ENCODE measurements at regions not wholly inside any gene's neighbourhood (a gene's known extent, or its start where the extent isn't known, plus 50 kb on each side); places are given as distances from the start of the nearest gene placed in this dataset.

DNA sequence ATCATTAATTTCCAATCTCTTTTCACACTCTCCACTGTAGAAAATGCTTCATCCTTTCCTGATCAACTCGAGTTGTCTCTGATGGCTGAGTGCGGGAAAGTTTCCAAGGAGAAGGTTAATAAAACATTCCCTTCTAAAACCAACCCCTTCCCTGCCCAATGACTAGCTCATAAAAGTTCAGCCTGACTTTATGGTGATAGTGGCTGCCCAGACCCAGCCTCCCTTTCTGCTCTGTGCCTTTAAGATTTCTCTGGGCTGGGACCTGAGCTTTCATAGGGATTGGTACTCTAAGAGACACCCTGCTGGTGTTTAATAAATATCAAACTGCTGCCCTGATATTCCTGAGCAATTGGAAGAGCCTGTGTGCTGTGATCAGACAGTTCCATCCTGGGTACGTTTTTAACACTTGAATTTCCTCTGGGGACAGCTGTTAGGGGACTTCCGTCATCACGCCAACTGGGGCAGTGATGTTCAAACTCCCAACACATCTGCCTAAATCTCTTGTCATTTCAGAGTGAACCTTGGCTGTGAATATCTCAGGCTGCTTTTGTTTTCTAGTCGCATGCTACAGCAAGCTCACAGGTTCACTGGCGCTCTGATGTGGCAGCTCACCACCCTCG lies 195.0 kb upstream of the KIRREL3 start:
- DNase-seq = no peak

DNA sequence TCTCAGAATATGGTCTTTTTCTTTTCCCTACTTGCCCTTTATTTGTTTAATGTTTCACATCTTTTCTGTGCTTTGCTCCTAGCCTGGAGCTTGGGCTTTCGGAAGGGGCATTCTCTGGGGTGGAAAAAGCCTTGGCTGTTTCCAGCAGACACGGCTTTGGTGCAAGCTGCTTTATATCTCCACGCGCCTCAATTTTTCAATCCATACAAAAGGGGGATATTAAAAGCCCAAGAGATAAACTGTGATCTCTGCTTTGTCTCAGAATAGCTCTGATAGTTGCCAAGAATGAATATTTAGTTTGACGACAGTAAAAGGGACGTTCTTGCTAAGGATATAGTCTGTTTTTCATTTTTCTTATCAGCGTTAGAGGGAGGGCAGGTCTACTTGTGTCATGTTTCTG lies 194.0 kb upstream of the KIRREL3 start:
- DNase-seq = no peak

DNA sequence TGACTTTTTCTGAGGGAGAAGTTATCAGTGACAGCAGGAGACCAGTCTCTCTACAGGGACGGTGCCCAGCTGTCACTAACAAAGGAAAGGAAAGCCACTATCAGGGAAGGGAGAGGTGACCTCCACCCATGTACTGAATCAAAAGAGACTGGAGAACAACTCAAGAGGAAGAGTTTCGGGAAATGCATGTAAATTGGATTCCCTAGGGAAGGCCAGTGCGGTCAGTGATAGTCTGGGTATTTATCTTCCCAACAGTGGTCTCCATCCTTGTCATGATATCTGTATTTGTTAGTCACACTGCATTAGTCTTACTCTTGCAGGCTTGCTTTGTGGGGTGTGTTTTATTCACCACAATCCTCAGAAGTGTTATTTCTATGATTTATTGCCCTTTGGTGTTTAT lies 193.4 kb upstream of the KIRREL3 start:
- no peak for DNase-seq

DNA sequence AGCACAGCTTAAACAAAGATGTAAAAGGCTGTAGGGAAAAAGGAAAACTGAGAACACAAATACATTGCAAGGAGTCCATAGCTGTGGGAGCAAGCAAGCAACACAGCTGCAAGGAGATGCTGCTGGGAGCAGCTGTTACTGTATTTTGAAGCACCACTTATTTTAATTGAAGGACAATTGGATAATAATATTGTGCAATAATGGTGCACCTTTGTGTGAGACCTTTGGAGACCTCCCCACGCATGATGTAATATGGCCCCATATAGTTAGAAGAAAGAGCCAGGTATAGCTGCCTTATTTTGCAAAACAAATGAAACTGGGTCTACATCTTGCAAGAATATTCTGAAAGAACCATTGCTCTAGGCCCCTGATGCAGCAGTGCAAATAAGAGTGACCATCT lies 191.1 kb upstream of the KIRREL3 start:
- DNase-seq = no peak

DNA sequence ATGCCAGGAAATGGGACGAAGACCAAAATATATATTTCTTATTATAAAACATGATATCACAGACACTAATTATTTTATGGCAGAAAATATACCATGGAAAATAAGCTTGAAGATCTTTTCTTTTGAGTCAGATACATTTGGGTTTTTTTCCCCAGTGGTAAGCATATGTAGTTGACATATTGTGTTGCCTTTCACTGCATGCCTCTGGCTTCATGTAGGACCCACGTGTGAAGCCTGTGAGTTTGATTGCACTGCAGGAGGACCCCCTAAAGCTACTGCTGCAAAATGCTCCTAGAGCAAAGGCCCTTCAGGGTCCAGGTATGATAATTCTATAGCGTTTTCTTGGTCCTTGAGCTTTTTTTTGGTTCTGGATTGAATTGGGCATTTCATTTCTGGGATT lies 190.7 kb upstream of the KIRREL3 start:
- DNase-seq = no peak

DNA sequence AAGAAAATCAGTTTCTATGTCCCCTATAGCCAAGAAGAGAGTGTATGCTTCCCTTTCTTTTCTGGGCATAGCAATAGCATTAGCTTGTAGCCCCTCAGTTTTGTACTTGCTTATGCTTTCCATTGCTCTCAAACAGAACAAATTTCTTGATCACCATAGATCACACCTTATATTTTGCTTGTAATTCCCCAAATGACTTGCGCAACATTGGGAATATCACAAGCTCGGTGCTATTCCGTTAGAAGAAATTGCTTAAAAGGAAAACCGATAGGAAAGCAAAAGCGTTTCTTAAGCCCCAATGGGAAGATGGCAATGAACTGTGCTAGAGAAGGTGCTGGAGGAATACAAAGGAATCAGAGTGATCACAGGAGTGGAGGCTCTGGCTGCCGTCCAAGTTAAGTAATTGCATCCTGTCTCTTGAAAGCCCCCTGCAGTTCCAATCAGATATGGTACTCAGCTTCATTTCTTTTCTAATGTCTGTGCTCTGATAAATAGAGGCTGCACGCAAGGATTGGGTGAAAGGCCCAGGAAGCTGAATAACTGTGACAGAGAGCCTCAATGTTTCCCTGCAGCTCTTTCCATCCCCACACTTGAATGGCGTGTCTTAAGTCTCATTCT lies 182.1 kb upstream of the KIRREL3 start:
- no peak for DNase-seq

DNA sequence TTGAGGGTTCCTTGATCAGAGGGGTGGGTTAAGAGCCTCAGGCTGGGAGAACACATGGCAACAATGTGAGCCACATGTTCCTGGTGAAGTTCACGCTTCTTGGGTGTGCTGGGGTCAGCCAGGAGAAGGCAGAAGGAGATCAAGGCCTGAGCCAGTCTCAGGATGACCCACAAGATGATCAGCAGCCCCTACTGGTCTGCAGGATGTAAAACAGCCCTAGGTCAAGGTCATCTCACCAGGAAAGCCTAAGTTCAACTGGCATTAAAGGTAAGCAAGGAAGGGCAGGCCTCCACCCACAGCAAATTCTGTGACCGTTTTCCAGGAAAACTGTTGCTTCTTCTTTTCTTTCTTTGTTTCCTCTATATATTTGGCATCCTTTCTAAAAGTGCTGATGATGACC lies 156.7 kb upstream of the KIRREL3 start:
- DNase-seq = no peak

DNA sequence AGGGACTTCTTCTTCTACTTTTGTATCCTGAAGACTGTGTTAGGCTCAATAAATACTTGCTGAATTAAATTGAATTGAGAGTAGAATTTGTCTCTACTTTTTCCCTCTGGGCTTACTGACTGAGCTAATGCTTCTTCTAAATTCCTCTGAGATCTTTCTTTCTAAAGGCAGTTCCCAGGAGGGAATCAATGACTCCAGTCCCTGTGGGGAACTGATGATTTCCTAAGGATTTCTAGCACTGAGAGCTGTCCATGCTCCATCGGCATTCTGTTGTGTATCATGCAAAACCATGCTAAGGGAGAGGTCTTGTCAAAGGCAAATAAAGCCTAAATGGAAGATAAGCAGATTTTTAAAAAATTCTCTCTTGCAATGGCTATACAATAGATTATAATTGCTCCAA lies 148.8 kb upstream of the KIRREL3 start:
- DNase-seq = no peak

DNA sequence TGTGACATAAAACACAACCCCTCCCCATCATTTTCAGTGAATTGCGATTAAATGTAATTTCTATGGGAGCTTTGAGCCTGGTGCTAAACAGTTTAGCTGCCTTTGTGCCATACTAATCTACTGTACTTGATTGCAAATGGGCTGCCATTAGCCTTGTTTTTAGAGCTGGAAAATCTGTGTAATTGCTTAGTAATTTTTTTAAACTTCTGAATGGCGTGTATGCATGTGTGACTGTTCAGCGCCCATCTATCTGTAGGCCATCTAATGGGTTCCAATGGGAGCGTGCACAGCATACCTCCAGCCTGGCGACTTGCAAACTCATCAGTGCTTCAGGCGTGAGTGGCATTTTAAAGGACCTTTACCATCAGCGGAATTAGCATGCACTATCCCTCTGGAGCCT lies 142.7 kb upstream of the KIRREL3 start:
- DNase-seq = no peak

DNA sequence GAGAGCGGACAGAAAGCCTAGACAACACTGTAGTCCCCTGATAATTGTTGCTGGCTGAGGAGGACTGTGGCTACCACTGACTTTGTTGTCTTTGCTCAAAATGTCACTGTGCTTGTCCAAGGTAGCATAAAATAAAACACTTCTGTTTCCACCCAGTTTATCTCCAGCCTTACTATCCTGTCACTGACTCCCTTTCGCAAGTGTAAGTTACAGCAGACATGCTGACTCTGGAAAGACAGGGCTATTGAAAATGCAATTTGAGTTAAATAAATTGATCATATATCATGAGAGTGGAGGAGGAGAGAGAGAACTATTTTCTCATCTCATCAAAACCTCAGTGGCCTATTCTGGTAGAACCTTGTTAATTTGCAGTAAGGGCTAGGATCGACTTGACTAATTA lies 138.0 kb upstream of the KIRREL3 start:
- no peak for DNase-seq

DNA sequence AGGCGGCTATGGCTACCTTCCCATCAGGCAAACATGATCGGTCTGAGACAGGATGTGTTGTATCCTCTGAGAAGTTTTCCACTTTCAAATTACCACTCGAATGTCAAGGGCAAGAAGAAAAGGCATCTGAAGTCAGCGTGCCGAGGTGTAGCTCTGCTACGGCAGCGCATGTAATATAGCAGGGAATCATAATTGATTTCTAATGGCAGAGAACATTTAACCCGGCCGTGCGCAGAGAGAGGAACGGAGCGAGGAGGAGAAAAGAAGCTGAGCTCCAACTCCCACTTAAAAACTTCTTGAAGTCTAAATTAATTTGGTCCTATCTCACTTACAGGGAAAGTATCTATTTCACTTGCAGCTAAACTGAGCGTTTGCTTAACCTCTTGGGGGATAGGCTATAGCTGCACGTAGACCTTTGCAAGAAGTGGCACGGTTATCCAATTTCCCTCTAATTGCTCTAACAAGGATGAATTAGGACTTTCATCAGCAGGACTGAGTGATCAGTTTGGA lies 137.3 kb upstream of the KIRREL3 start:
- DNase-seq = no peak

DNA sequence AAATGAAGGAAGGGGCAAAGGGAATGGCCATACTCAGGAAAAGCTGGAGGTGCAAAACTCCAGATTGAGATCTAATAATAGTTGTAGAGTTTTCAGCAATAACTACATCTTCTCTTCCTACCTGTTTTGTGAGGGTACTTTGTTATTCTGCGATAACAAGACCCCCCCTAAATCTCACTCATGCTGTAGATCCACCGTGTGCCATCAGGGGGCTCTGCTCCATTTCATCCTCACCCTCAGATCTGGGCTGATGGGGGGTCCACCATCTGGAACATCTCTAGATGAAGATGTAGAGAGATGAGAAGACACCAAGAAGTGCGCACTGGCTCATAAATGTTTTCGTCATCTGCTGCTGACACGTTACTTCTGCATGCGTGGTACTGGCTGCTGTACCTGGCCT lies 135.9 kb upstream of the KIRREL3 start:
- no peak for DNase-seq

DNA sequence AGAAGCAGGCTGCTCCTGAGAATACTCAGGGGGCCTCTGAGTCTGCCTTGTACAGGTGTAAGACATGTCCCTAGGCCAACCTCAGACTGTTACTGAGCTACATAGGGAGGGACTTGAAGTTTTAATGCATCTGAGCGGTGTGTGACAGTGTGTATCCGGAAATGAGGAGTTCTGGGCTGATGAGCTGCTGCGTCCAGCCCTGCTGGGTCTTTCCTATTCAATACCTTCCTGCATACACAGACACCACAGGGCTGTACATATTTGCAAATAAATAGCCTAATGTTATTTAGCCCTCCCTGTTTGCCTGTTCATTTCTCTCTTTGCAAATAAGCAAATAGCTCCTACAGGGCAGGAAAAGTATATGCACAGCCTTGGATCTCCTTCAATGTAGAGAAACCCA lies 134.7 kb upstream of the KIRREL3 start:
- no peak for DNase-seq

DNA sequence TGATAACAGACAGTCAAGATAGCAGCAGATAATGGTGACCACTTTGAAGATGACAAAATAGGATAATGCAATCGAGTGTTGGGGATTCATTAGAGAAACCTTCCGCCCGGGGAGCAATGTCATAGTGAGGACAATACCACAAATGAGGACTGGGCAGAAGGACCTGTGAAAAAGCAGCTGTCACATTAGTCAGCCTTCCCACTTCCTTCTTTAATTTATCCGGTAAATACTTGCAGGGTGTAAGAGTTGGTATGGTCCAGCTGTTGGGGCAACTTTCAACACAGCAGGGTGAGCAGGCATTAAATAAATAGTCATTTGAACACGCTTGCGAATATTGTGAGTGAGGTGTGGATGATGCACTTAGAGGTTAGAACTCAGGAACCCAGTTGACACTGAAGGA lies 132.5 kb upstream of the KIRREL3 start:
- no peak for DNase-seq

DNA sequence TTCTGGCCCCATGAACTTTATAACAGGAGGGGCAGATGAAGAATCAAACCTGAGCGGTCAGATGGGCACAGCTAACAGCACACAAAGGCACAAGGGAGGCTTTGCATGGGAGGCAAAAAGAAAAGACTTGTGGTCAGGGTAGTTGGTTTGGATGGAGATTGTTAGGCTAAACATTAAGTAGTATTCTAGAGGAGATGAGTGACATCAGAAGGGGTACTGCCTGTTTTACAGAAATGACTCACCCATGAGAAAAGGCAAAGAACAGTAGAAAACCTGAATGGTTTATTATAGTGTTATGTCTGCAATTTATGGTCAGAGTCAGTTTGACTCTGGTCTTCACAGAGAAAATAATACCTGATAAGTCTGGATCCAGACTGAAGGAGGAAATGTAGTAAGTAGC lies 129.8 kb upstream of the KIRREL3 start:
- no peak for DNase-seq

DNA sequence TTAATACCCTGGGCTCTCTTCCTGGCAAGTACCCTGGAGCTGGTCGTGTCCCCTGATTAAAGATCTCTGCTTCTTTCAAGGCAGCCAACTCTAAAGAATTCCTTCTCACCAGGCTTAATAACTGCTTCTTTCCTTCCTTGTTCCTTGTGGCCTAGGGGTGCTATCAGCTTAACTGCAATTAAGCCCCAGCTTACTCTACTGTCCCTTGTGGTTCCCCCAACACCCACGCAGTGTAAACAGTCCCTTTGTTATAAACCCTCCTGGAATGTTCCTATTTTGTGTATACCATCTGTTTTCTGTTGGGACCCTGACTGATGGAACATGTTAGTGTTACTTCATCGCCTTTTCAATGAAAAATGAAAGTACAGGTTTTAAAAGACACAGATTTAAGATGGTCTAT lies 126.4 kb upstream of the KIRREL3 start:
- no peak for DNase-seq

DNA sequence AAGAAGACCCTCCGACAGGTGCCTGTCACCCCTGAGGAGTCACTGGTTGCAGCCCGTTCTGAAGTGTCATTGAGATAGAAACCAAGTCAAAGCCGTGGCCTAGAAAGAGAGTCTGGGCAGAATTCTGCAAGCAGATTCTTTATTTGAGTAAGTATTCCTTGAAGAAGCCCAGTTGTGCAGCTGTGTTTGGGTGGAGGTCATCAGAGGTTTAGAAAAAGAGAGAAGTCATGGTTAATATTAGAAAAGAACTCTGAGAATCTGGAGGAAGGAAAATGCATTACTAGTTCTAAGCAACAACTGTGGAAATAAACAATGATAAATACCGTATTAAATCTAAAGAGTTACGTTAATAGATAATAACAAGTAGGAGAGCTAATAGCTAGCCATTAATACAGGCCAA lies 118.8 kb upstream of the KIRREL3 start:
- DNase-seq = no peak

DNA sequence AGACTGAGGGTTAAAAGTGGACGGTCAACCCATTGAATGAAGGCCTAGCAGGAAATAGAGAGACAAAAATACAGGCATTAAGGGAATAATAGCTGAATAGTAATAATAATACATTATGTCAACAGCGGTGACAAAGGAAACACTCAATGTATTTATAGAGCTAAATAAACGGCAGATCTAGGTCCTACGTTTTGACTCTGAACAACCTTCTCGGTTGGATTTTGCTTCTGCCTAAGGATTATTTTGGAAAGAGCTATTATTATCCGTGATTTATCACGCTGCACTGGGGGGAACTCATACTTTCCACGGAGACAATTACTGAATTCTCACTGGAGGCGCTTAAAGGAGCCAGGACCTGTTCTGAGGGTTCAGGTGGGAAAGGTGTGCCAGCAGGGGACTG lies 118.2 kb upstream of the KIRREL3 start:
- no peak for DNase-seq

DNA sequence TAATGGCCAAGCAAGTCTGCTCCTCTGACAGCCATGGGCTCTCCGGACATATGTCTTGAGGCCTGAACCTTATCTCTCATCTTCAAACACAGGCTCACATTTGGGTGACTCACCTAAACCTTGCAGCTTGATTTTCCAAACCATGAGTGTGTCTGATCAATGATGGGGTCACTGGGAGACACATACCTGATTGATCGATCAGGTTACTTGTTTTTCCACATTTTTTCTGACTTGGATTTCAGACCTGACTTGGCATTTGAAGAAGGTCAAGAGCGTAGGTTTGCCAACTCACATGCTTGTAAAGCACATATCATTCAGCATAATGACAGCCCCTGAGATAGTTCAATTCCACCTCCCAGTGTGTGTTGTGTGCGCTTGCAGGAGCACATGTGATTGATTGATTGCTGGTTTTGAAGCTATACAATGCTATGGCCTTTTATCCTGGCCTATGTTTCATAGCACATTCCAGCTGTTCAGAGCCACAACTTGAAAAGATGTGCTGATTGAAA lies 116.7 kb upstream of the KIRREL3 start:
- DNase-seq = no peak

DNA sequence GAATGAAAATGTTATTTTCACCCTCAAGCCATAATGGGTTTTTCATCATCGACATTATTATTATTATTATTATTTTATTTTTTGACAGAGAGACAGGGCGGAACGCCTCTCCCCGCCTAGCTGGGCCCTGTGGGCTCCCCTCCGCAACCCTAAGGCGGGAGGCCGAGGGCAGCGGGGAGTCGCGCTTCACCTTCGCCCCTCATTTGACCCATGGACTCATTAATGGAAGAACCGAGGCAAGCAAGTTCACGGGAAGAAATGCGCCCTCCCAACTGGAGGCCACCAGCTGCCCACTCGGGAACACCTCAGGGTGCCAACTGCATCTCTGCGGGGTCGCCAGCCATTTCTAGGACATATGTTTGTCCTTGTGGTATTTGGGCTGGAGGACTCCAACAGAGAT lies 115.3 kb upstream of the KIRREL3 start:
- DNase-seq = no peak

DNA sequence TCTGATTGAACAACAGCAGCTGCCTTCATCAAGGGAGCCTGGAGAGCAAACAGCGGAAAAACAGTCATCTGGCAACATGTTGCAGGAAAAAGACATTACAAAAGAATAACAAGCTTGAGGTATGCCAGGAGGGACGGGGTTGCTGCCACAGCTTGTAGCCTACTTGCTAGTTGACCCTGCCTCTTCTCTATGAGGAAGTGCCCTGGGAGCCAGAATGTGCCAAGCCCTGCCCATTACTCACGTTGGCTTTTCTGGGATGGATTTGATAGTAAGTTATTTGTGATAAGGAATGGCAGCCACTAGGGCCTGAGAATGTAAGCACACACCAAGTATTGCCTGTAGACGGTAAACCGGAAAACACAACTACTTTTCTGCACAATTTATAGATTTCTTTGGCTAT lies 113.5 kb upstream of the KIRREL3 start:
- no peak for DNase-seq

DNA sequence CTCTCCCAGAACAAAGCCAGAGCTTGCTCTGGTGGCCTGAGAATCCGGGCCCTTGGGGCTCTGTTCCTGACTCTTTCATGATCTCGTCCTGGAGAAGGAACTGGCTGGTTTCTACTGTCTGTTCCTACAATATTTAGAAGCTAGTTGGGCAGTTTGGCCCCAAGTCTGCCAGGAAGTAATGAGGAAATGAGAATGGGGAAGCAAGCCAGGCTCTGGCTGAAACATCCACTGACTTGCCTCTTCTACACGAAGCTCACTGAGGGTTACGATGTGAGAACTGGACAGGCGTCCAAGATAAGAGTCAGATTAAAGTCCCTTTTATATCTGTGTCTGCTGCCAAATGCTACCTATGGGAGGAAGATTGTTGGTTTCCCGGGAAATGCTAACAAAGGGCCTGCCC lies 110.0 kb upstream of the KIRREL3 start:
- no peak for DNase-seq

DNA sequence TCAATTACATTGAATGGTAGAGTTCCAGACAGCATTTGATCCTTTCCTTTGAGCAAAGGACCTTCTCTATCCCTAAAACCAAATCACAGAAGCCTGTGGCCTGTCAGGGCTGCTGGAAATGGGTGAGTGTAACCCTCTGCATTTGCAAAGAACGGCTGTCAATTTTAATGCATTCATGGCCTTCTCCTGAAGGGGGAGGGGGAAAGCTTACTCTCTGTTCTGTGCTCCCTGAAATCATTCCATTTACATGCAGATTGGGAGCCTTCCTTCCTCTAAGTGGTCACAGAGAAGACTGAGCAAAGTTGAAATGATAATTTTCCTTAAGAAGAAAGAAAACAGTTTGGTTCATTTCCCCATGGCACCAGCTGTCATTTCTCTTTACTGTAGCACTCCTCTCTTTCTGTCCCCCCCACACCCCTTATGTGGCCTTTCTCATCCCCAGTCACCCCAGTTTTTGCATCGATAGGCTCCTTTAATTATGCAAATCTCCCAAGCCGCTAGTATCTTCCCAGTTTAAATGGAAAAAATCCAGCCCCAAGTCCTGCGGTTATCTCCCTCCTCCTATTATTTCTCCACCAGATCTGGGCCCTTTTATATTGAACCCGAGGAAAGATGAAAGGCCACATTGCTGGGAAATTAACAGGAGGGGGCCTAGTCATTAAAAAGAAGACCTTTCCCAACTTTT lies 109.4 kb upstream of the KIRREL3 start:
- DNase-seq = no peak

DNA sequence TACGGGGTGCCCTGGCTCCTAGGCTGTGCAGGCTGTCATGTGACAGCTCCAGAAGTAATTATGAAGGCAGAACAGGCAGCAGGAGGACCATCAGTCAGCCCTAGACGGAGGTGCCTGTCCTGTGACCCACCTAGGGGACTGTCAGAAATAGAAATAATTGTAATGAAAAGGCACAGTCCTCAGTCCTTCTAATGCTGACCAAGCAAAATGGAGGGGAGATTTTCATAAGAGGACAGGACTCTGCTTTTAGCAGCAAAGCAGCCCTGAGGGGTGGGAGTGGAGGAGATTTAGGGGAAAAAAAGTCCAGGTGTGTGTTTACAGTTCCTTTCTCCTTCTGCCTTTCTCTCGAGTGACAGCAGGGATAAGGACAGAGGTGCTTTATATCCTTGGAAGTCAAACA lies 108.3 kb upstream of the KIRREL3 start:
- no peak for DNase-seq

All from suppressor macrophage treated with lipopolysaccharide for 4 hours (primary cell).